ENCODE measurements at regions not wholly inside any gene's neighbourhood (a gene's known extent, or its start where the extent isn't known, plus 50 kb on each side); places are given as distances from the start of the nearest gene placed in this dataset.

GRCh38 chr5:93123127-93123526 is 457.9 kb downstream of the NR2F1-AS1 start:
- no peak for ATAC-seq
- intact Hi-C loops (cut with DNase I): no loop called here
- no peak for DNase-seq
- no peaks in the 10 kb centered on the region for H3K27me3 ChIP-seq
- no peak overlapping the region for H3K4me3 ChIP-seq
- H3K27ac ChIP-seq: no peak overlapping the region
- no peaks in the 10 kb centered on the region for H3K9me3 ChIP-seq
- no peaks in the 10 kb centered on the region for H3K4me1 ChIP-seq
- TF ChIP-seq, protein P1, sequence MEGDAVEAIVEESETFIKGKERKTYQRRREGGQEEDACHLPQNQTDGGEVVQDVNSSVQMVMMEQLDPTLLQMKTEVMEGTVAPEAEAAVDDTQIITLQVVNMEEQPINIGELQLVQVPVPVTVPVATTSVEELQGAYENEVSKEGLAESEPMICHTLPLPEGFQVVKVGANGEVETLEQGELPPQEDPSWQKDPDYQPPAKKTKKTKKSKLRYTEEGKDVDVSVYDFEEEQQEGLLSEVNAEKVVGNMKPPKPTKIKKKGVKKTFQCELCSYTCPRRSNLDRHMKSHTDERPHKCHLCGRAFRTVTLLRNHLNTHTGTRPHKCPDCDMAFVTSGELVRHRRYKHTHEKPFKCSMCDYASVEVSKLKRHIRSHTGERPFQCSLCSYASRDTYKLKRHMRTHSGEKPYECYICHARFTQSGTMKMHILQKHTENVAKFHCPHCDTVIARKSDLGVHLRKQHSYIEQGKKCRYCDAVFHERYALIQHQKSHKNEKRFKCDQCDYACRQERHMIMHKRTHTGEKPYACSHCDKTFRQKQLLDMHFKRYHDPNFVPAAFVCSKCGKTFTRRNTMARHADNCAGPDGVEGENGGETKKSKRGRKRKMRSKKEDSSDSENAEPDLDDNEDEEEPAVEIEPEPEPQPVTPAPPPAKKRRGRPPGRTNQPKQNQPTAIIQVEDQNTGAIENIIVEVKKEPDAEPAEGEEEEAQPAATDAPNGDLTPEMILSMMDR (IDR thresholded peaks at IDR 0.05): no peak
- TF ChIP-seq POLR2A (IDR thresholded peaks at IDR 0.05): no peak
- H3K36me3 ChIP-seq: no peaks in the 10 kb centered on the region

- intact Hi-C loops (cut with DNase I): no loop called here
- no peaks in the 10 kb centered on the region for H3K9me3 ChIP-seq
- H3K4me1 ChIP-seq: no peaks in the 10 kb centered on the region
- WGBS (ENCODE audit: insufficient coverage, low coverage, low lambda C conversion rate, missing lambda C conversion rate): 38% methylated on average over 2 of the region's 2 CpGs
- DNase-seq (no peak), ATAC-seq (no peak)
- no peak overlapping the region for H3K27ac ChIP-seq
- H3K4me3 ChIP-seq: no peak overlapping the region
- no peaks in the 10 kb centered on the region for H3K36me3 ChIP-seq
- TF ChIP-seq POLR2A (IDR thresholded peaks at IDR 0.05): no peak
- TF ChIP-seq, protein P1 (IDR thresholded peaks at IDR 0.05): no peak
- no peaks in the 10 kb centered on the region for H3K27me3 ChIP-seq
These were observed 458.6 kb downstream of the NR2F1-AS1 start for GRCh38 chr5:93122446-93122845.

- Histone ChIP-seq H3K9me3 (no peaks in the 10 kb centered on the region), H3K27ac (no peak overlapping the region), H3K27me3 (no peaks in the 10 kb centered on the region), H3K4me3 (no peak overlapping the region), H3K36me3 (no peaks in the 10 kb centered on the region), H3K4me1 (no peaks in the 10 kb centered on the region)
- WGBS (ENCODE audit: insufficient coverage, low coverage, low lambda C conversion rate, missing lambda C conversion rate): 51% methylated on average over 4 of the region's 4 CpGs
- ATAC-seq: no peak
- TF ChIP-seq POLR2A (IDR thresholded peaks at IDR 0.05): no peak
- TF ChIP-seq, protein P1 (IDR thresholded peaks at IDR 0.05): no peak
- intact Hi-C loops (cut with DNase I): no loop called here
- DNase-seq: no peak
These were observed 460.2 kb downstream of the NR2F1-AS1 start for GRCh38 chr5:93120771-93121170.

DNA sequence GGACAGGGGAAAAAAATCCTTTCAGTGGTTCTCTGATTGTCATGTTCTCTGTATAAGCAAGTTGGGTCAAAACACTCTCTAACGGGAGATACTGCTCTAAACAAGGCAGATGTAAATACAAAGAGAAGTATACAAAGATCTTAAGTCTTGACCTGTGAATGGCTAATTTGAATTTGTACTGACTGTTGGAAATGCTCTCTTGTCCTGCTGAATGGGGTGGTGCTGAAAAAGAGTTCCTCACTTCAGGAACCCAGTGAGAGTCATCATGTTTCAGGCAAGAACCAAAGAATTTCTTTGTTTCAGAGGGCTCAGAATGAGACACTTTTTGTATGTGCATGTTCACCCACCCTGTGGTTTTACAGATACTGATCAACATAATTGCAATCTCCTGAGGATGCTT is 461.0 kb downstream of the NR2F1-AS1 start:
- no peak for TF ChIP-seq POLR2A (IDR thresholded peaks at IDR 0.05)
- TF ChIP-seq, protein P1 (IDR thresholded peaks at IDR 0.05): no peak
- ATAC-seq (no peak), DNase-seq (no peak)
- Histone ChIP-seq H3K4me3 (no peak overlapping the region), H3K27me3 (no peaks in the 10 kb centered on the region), H3K9me3 (no peaks in the 10 kb centered on the region), H3K27ac (no peak overlapping the region), H3K36me3 (no peaks in the 10 kb centered on the region), H3K4me1 (no peaks in the 10 kb centered on the region)
- WGBS (ENCODE audit: insufficient coverage, low coverage, low lambda C conversion rate, missing lambda C conversion rate): 15% methylated on average over 1 of the region's 1 CpG
- intact Hi-C loops (cut with DNase I): no loop called here
